OCI-LY7 (cell line): ENCODE measurements at regions not wholly inside any gene's neighbourhood (a gene's known extent, or its start where the extent isn't known, plus 50 kb on each side); places are given as distances from the start of the nearest gene placed in this dataset.

Source experiments
- BruUV-seq: library from RNA; stranded (reverse); fragments of 400-500 nt; replicated peaks from 2 replicates; lab custom pipeline; 2021; lab: Mats Ljungman, UMichigan
- CTCF ChIA-PET: fragments of 300-600 bp; sonication (Branson Sonifier 250); formaldehyde crosslinking; loops from one replicate; lab custom pipeline; 2022; ENCODE audit warnings: antibody characterized with exemption; ENCODE audit not compliant: unreplicated experiment; lab: Charles Lee
- POLR2A ChIA-PET: fragments of 300-600 bp; sonication (Branson Sonifier 250); formaldehyde crosslinking; loops from one replicate; lab custom pipeline; 2022; ENCODE audit warnings: antibody characterized with exemption; lab: Charles Lee
- DNase-seq: peaks from one replicate; pipeline ENCODE4 v3.0.0-alpha.2; 2015; ENCODE audit warnings: low spot score
- H2AFZ ChIP-seq: fragments of 200-600 bp; sonication (generic), shearing (Covaris generic); 2 replicates; pipeline ENCODE4 v1.6.1; 2014; ENCODE audit warnings: mild to moderate bottlenecking, antibody characterized with exemption, low read length, moderate library complexity
- H3K27ac ChIP-seq: fragments of 200-600 bp; sonication (generic); 2 replicates; pipeline ENCODE4 v1.5.1; 2014; ENCODE audit warnings: mixed run types, low read depth, mild to moderate bottlenecking, moderate library complexity, low read length, inconsistent platforms; ENCODE audit not compliant: poor library complexity, severe bottlenecking
- H3K36me3 ChIP-seq: fragments of 200-600 bp; sonication (generic); 2 replicates; pipeline ENCODE4 v1.6.1; 2014; ENCODE audit warnings: mild to moderate bottlenecking, antibody characterized with exemption, low read length, moderate library complexity, mixed read lengths; ENCODE audit not compliant: insufficient read depth
- H3K4me1 ChIP-seq: fragments of 200-600 bp; sonication (generic); 2 replicates; pipeline ENCODE4 v1.5.1; 2014; ENCODE audit warnings: mild to moderate bottlenecking, low read length; ENCODE audit not compliant: insufficient read depth, poor library complexity, severe bottlenecking
- H3K4me2 ChIP-seq: fragments of 200-600 bp; sonication (generic); 2 replicates; pipeline ENCODE4 v1.6.1; 2014; ENCODE audit warnings: mild to moderate bottlenecking, low read length
- H3K4me3 ChIP-seq: fragments of 200-600 bp; sonication (generic); 2 replicates; pipeline ENCODE4 v1.5.1; 2014; ENCODE audit warnings: mild to moderate bottlenecking, low read depth, low read length; ENCODE audit not compliant: poor library complexity, severe bottlenecking
- H3K79me2 ChIP-seq: fragments of 200-600 bp; sonication (generic); 2 replicates; pipeline ENCODE4 v1.6.1; 2016; ENCODE audit warnings: low read depth, mild to moderate bottlenecking, low read length, moderate library complexity, mixed read lengths; ENCODE audit not compliant: insufficient read depth
- H3K9me2 ChIP-seq: fragments of 200-600 bp; sonication (generic); 2 replicates; pipeline ENCODE4 v1.6.1; 2016; ENCODE audit warnings: mild to moderate bottlenecking, low read length, mixed read lengths; ENCODE audit not compliant: insufficient read depth
- H3K9me3 ChIP-seq: fragments of 200-600 bp; sonication (generic); 2 replicates; pipeline ENCODE4 v1.6.1; 2014; ENCODE audit warnings: mild to moderate bottlenecking, mixed run types, low read length, mixed read lengths
- H4K20me1 ChIP-seq: fragments of 200-600 bp; sonication (generic); 2 replicates; pipeline ENCODE4 v1.6.1; 2014; ENCODE audit warnings: mild to moderate bottlenecking, antibody characterized with exemption, low read length, moderate library complexity, mixed read lengths; ENCODE audit not compliant: insufficient read depth
- CTCF ChIP-seq: fragments of 200-600 bp; sonication (generic); conservative IDR thresholded peaks from 2 replicates; pipeline ENCODE4 v1.5.1; 2014; ENCODE audit warnings: mild to moderate bottlenecking, antibody characterized with exemption, low read length, moderate library complexity, mixed read lengths
- EZH2phosphoT487 ChIP-seq: fragments of 200-600 bp; sonication (generic); IDR thresholded peaks from 2 replicates; pipeline ENCODE4 v1.6.1; 2018; ENCODE audit warnings: low read depth, borderline replicate concordance, mild to moderate bottlenecking, mixed run types, antibody characterized with exemption, low read length, moderate library complexity, mixed read lengths
- intact Hi-C: fragments of 100-400 bp; cut with micrococcal nuclease; formaldehyde crosslinking; loops from one replicate; pipeline ENCODE4 v1.10.0; 2022; ENCODE audit not compliant: unreplicated experiment

- Histone ChIP-seq H3K36me3 (no peaks in the 10 kb centered on the region), H4K20me1 (no peaks in the 10 kb centered on the region), H3K4me1 (no peaks in the 10 kb centered on the region), H3K9me2 (no peaks in the 10 kb centered on the region), H3K4me3 (no peak overlapping the region), H2AFZ (no peak overlapping the region), H3K27ac (no peak overlapping the region), H3K4me2 (no peak overlapping the region), H3K9me3 (no peaks in the 10 kb centered on the region), H3K79me2 (no peaks in the 10 kb centered on the region)
- POLR2A ChIA-PET = no interaction called here
- CTCF ChIA-PET = no interaction called here
- BruUV-seq = no TSS peak
- DNase-seq = no peak
- intact Hi-C loops = no loop called here
- TF ChIP-seq EZH2phosphoT487 (no peak), CTCF (no peak)
These were observed 396.5 kb downstream of the POM121L12 start for GRCh38 chr7:53431901-53432300.

- BruUV-seq = no TSS peak
- H2AFZ ChIP-seq = no peak overlapping the region
- ChIA-PET CTCF (no interaction called here), POLR2A (no interaction called here)
- no peaks in the 10 kb centered on the region for H3K9me2 ChIP-seq
- no peak for DNase-seq
- no peak for TF ChIP-seq CTCF
- TF ChIP-seq EZH2phosphoT487 = no peak
- no peaks in the 10 kb centered on the region for H3K4me1 ChIP-seq
- H3K4me3 ChIP-seq = no peak overlapping the region
- H3K9me3 ChIP-seq = no peaks in the 10 kb centered on the region
- H3K27ac ChIP-seq = no peak overlapping the region
- no peaks in the 10 kb centered on the region for H3K36me3 ChIP-seq
- H3K4me2 ChIP-seq = no peak overlapping the region
- H4K20me1 ChIP-seq = no peaks in the 10 kb centered on the region
- no peaks in the 10 kb centered on the region for H3K79me2 ChIP-seq
- intact Hi-C loops = no loop called here
These were observed 401.9 kb downstream of the POM121L12 start for GRCh38 chr7:53437336-53437735.

GRCh38 chr7:53446170-53446569 lies 410.7 kb downstream of the POM121L12 start:
- intact Hi-C loops = no loop called here
- CTCF ChIA-PET = no interaction called here

More at GRCh38 chr7:53446170-53446569, 410.7 kb downstream of the POM121L12 start:
- Histone ChIP-seq H3K79me2 (no peaks in the 10 kb centered on the region), H4K20me1 (no peaks in the 10 kb centered on the region), H3K27ac (no peak overlapping the region), H3K4me2 (no peak overlapping the region), H3K4me1 (no peaks in the 10 kb centered on the region), H3K4me3 (no peak overlapping the region), H3K9me2 (no peaks in the 10 kb centered on the region), H3K36me3 (no peaks in the 10 kb centered on the region), H2AFZ (no peak overlapping the region), H3K9me3 (no peaks in the 10 kb centered on the region)
- TF ChIP-seq CTCF (no peak), EZH2phosphoT487 (no peak)
- no TSS peak for BruUV-seq
- DNase-seq = no peak
- POLR2A ChIA-PET = no interaction called here
